Mammary epithelial cell (primary cell): ENCODE measurements at regions not wholly inside any gene's neighbourhood (a gene's known extent, or its start where the extent isn't known, plus 50 kb on each side); places are given as distances from the start of the nearest gene placed in this dataset.

Source experiments
- CTCF ChIP-seq, 2 donors: IDR thresholded peaks in 1 of 2; conservative IDR thresholded peaks in 1 of 2; 2 replicates each; pipeline ENCODE4 v1.5.1; 2011 to 2012; ENCODE audit warnings: inconsistent platforms in 2 of 2, low read length in 2 of 2, mild to moderate bottlenecking in 2 of 2, control low read depth in 1 of 2, low read depth in 1 of 2; ENCODE audit not compliant: insufficient read depth in 1 of 2; ENCODE audit errors: extremely low read depth in 1 of 2
- EZH2 ChIP-seq: IDR thresholded peaks from 2 replicates; pipeline ENCODE4 v1.6.1; 2012; ENCODE audit warnings: low read length, inconsistent platforms, borderline replicate concordance

GRCh38 chr16:17633181-17633951 lies 162.6 kb upstream of the XYLT1 start:
- TF ChIP-seq CTCF (conservative IDR thresholded peaks at IDR 0.05 in 1 of 2, IDR thresholded peaks at IDR 0.05 in 1 of 2; ENCODE audit: extremely low read depth in 1 of 2, insufficient read depth in 1 of 2, low read depth in 1 of 2, low read length in 2 of 2) (no peak), EZH2 (no peak)
